ENCODE measurements at regions not wholly inside any gene's neighbourhood (a gene's known extent, or its start where the extent isn't known, plus 50 kb on each side); places are given as distances from the start of the nearest gene placed in this dataset.

DNA sequence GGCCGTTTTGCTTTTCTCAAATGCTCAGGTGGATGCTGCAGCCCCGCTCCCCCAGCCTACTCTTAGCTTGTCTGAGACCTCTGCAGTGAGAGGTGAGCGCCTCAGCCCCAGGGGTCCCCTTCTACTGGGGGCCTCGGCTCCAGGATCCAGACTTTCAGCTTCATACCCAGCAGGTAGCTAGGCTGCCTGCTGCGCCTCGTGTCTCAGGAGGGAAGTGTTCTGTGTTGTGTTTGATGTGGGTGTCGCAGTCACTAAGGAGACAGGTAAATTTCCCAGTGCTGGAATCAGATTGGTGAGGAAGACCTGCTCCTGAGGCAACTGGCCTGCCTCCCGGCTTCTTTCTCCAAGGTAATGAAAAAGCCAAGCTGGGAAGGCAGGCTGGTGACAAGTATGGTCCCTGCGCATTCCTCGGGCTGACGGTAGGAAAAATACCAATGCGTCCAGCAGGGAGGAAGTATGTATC lies 604.0 kb upstream of the SALL1 start:
- Mint-ChIP-seq H3K27ac (no peak overlapping the region), H3K4me1 (no peaks in the 10 kb centered on the region), H3K9me3 (no peaks in the 10 kb centered on the region), H3K4me3 (no peak overlapping the region), H3K36me3 (ENCODE audit: low read depth) (no peaks in the 10 kb centered on the region), H3K27me3 (no peaks in the 10 kb centered on the region)
- DNase-seq (no peak), ATAC-seq (no peak)

DNA sequence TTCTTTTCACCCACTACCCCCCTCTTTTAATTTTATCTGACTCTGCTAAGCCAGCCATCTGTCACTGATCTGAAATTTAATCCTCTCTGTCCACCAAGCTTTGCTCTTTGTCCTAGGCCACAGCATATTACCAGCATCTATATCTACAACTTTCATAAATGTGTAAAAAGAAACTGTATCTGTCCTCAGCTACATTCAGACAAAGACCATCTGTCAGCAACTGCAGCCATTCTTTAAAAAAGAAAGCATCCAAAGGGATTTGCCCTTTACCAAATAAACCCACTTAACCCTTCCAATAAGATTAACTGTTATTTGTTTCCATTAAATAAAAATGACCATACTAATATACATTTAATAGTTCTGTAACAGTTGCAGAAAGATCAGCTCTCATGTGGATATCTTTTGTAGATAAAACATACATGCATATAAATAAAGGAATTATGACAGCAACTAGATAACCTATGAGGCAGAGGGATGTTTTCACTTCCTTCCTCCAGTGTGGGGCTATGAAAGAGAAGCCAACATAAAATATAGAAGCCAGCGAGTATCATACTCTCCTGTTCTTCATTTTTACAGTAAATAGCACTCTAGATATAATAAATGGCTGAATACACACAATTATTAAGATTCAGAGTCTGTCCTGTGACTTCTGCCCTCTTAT lies 602.5 kb upstream of the SALL1 start:
- Mint-ChIP-seq H3K36me3 (ENCODE audit: low read depth) (no peaks in the 10 kb centered on the region), H3K9me3 (peaks cover 4% of the 10 kb centered on the region), H3K27ac (no peak overlapping the region), H3K4me1 (no peaks in the 10 kb centered on the region), H3K4me3 (no peak overlapping the region), H3K27me3 (no peaks in the 10 kb centered on the region)
- DNase-seq (no peak), ATAC-seq (no peak)

DNA sequence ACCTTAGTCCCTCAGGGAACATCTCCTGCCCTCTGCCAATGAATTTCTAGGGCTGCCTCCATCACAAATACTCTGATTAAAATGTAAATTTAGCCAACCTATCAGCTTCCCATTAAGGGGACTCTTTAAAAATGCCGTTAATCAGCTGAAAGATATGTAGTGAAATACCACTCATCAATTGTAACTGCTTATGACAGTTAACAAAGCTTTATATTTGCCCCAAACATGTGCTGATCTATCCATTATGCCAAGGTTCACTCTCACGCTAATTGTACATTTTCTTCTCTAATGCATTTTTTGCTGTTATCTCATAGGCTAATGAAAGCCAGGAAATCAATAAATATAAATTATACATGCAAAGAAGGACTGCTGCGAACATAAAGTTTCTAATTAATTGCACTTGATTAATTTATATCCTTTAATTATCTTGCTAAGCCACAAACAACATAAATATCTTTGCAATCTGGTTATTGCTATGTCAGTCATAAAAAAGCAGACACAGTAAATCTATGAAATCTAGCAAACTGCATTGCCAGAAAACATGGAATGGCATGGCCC lies 601.4 kb upstream of the SALL1 start:
- Mint-ChIP-seq H3K27ac (no peak overlapping the region), H3K9me3 (peaks cover 4% of the 10 kb centered on the region), H3K4me1 (no peaks in the 10 kb centered on the region), H3K4me3 (no peak overlapping the region), H3K36me3 (ENCODE audit: low read depth) (no peaks in the 10 kb centered on the region), H3K27me3 (no peaks in the 10 kb centered on the region)
- DNase-seq, result no peak
- no peak for ATAC-seq

DNA sequence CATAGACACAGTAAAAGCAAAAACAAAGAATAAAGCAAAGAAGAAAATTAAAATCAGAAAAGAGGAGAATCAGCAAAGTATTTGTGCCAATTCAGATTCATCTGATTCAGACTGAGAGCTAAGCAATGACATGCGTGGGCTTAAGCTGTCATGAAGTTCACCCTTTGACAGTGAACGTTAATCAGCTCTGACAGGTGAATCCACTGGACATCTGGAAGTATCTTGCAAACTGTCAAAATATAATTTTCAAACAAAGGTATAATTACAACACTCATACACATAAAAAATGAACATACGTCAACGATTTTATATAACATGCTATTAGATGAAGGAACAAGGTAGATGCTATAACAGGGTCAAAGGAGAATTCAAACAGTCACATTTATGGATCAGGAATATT lies 596.3 kb upstream of the SALL1 start:
- H3K27ac Mint-ChIP-seq, result no peak overlapping the region
- DNase-seq (no peak), ATAC-seq (no peak)
- H3K27me3 Mint-ChIP-seq, result no peaks in the 10 kb centered on the region
- peaks cover 8% of the 10 kb centered on the region for H3K9me3 Mint-ChIP-seq
- no peak overlapping the region for H3K4me3 Mint-ChIP-seq
- H3K36me3 Mint-ChIP-seq (ENCODE audit: low read depth), result no peaks in the 10 kb centered on the region
- no peaks in the 10 kb centered on the region for H3K4me1 Mint-ChIP-seq

DNA sequence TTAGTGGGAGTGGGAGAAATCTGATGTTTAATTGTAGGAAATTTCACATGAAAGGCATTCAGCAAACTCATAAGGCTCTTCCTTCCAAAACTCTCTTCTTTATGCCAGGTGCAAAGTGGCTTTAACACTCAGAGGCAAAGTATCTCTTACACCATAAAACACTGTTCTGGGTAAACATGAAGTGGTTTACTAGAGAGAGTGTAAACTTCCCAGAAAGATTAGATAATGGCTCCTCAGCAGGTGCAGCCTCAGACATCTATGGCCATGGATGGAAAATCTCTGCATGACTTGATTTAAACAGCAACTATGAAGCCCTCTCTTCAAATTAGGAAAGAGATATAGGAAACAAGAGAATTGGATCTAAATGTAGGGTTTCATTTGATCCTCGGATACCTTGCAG lies 583.1 kb upstream of the SALL1 start:
- Mint-ChIP-seq H3K27ac (no peak overlapping the region), H3K9me3 (peaks cover 2% of the 10 kb centered on the region), H3K36me3 (ENCODE audit: low read depth) (no peaks in the 10 kb centered on the region), H3K4me3 (no peak overlapping the region), H3K27me3 (no peaks in the 10 kb centered on the region), H3K4me1 (no peaks in the 10 kb centered on the region)
- DNase-seq (no peak), ATAC-seq (no peak)

DNA sequence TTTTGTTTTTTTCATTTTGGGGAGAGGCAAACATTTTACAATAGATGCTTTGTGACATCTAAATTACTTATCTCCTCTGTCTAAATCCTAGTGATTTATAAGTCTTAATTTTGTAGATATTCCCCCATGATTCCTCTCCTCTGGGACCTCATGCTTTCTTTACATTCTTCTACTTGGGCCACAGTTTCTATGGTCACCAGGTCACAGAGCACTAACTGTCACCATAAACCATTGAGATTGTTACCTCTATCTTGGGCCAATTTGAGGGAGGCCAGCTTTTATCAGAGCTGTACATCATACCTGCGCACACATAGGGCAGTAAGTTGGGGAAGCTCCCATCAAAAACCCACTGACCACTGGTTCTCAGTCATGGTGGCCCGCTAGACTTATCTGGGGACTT lies 582.1 kb upstream of the SALL1 start:
- H3K27ac Mint-ChIP-seq, result no peak overlapping the region
- H3K4me1 Mint-ChIP-seq, result no peaks in the 10 kb centered on the region
- no peak overlapping the region for H3K4me3 Mint-ChIP-seq
- no peaks in the 10 kb centered on the region for H3K36me3 Mint-ChIP-seq (ENCODE audit: low read depth)
- DNase-seq (no peak), ATAC-seq (no peak)
- H3K27me3 Mint-ChIP-seq, result no peaks in the 10 kb centered on the region
- H3K9me3 Mint-ChIP-seq, result peaks cover 2% of the 10 kb centered on the region

DNA sequence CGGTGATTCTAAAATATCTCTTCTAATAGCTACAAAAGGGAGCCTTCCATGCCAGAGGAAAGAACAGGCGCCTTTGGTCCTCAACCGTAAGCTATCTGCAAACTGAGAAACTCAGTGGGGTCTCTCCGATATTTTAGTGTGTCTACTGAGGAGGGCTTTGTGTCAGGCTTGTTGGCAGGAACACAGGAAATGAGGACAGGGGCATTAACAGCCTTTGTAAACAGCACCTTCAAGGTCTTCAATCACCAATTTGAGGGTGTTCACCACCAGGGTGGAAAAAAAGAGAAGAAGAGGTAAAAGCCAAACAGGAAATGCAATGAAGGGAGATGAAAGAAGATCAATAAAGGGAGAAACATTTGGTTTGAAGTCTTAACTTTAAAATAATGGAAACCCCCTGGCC lies 580.1 kb upstream of the SALL1 start:
- H3K9me3 Mint-ChIP-seq, result peaks cover 9% of the 10 kb centered on the region
- H3K27me3 Mint-ChIP-seq, result no peaks in the 10 kb centered on the region
- DNase-seq (no peak), ATAC-seq (no peak)
- no peaks in the 10 kb centered on the region for H3K4me1 Mint-ChIP-seq
- H3K27ac Mint-ChIP-seq, result no peak overlapping the region
- no peaks in the 10 kb centered on the region for H3K36me3 Mint-ChIP-seq (ENCODE audit: low read depth)
- no peak overlapping the region for H3K4me3 Mint-ChIP-seq

DNA sequence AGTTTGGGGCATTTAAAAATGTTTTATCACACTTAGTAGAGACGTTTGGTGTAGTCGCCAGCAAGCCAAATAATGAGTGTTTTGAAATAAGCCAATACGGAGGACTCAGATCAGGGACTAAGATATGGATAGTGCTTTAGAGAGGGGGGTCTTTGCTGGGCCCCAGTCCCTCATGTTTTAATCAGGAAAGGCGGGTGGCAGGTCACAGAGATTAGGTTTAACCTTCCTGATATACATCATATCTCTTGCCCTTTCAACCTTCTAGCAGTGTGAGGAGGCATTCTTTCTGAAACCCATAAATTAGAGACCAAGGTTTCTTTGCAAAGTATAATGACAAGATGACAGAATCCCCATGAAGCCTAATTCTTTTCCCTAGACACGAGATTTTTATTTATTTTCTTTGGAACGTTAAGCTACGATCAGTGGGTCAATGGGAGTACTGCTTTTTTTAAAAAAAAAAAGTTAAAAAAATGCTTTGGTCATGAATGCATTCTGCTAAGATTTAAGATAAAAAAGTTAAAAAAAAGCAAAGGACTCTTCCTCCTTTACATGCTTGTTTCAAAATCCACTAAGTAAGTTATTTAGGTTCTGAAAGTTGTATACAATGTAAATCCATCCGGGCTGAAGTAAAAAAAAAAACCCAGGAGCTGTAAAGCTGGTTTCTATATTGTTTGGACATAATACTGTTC lies 572.1 kb upstream of the SALL1 start:
- ATAC-seq (no peak), DNase-seq (no peak)
- Mint-ChIP-seq H3K36me3 (ENCODE audit: low read depth) (no peaks in the 10 kb centered on the region), H3K27ac (no peak overlapping the region), H3K4me3 (no peak overlapping the region), H3K27me3 (no peaks in the 10 kb centered on the region), H3K9me3 (peaks cover 10% of the 10 kb centered on the region), H3K4me1 (no peaks in the 10 kb centered on the region)

DNA sequence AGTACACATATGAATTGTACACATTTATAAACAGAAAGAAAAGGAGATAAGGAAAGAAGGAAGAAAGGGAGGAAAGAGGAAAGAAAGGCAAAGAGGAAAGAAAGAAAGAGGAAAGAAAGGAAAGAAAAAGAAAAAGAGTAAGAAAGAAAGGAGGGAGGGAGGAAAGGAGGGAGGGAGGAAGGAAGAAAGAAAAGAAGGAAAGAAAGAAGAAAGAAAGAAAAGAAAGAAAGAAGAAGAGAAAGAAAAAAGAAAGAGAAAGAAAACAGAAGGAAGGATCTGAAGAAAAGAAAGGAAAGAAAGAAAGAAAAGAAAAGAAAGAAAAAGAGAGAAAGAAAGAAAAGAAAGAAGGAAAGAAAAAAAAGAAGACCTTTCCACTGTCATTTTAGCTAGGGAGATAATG lies 571.4 kb upstream of the SALL1 start:
- peaks cover 10% of the 10 kb centered on the region for H3K9me3 Mint-ChIP-seq
- H3K36me3 Mint-ChIP-seq (ENCODE audit: low read depth), result no peaks in the 10 kb centered on the region
- no peaks in the 10 kb centered on the region for H3K4me1 Mint-ChIP-seq
- DNase-seq, result no peak
- no peak for ATAC-seq
- H3K27me3 Mint-ChIP-seq, result no peaks in the 10 kb centered on the region
- H3K27ac Mint-ChIP-seq, result no peak overlapping the region
- no peak overlapping the region for H3K4me3 Mint-ChIP-seq

DNA sequence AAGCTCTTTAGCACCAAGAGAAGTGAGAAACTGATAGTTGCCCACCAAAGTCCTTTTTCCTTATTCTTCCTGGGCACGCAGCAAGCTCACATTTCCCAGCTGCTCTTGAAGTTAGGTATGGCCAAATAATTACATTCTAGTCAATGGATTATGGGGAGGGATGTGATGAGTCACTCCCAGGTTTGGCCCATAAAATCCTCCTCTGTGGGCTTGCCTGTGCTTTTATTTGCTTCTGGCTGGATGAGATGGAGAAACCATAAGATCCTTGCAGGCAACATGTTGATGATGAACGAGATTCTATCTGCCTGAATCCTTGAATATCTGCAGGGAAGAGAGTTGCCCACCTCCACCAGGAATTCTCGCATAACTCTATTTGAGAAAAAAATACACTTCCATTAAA lies 568.3 kb upstream of the SALL1 start:
- DNase-seq, result no peak
- Mint-ChIP-seq H3K27ac (no peak overlapping the region), H3K4me1 (no peaks in the 10 kb centered on the region), H3K27me3 (no peaks in the 10 kb centered on the region), H3K9me3 (no peaks in the 10 kb centered on the region), H3K4me3 (no peak overlapping the region), H3K36me3 (ENCODE audit: low read depth) (no peaks in the 10 kb centered on the region)
- ATAC-seq, result no peak

DNA sequence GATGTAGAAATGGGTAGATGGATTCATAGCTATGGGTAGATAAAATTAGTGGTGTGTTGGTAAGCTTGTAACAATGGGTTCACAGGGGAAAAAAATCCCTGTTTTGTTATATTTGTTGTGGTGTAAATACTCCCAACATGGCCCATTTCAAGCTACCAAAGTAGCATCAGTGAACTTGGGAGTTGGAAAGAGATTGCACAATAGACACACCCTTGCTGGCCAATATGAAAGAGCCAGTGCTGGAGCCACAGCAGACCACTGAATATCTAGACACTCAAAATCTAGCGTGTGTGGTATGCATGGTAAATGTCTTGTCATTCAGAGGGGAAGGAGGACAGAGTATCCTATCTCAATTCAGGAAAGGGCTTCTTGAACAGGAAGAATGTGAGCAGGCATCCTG lies 565.1 kb upstream of the SALL1 start:
- Mint-ChIP-seq H3K4me3 (no peak overlapping the region), H3K27me3 (no peaks in the 10 kb centered on the region), H3K36me3 (ENCODE audit: low read depth) (no peaks in the 10 kb centered on the region), H3K27ac (no peak overlapping the region), H3K9me3 (peaks cover 11% of the 10 kb centered on the region), H3K4me1 (no peaks in the 10 kb centered on the region)
- DNase-seq (no peak), ATAC-seq (no peak)

DNA sequence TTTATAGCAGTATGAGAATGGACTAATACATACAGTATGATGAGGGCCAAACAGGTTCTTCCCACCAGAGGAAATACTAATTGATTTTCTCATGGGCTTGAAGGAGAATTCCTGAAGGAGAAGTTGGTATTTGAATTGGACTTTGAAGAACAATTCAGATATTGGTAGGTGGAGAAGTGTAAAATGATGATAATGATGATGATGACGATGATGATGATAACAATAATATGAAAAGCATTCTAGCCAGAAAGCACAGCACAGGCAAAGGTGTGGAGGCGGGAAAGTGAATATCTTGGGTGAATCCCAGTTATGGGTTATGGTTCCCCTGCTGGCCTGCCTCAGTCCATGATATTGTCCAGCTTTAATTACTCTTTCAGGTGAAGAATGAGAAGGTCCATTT lies 562.4 kb upstream of the SALL1 start:
- ATAC-seq, result no peak
- Mint-ChIP-seq H3K27me3 (no peaks in the 10 kb centered on the region), H3K4me3 (no peak overlapping the region), H3K27ac (no peak overlapping the region), H3K36me3 (ENCODE audit: low read depth) (no peaks in the 10 kb centered on the region), H3K4me1 (no peaks in the 10 kb centered on the region), H3K9me3 (peaks cover 14% of the 10 kb centered on the region)
- DNase-seq, result no peak

DNA sequence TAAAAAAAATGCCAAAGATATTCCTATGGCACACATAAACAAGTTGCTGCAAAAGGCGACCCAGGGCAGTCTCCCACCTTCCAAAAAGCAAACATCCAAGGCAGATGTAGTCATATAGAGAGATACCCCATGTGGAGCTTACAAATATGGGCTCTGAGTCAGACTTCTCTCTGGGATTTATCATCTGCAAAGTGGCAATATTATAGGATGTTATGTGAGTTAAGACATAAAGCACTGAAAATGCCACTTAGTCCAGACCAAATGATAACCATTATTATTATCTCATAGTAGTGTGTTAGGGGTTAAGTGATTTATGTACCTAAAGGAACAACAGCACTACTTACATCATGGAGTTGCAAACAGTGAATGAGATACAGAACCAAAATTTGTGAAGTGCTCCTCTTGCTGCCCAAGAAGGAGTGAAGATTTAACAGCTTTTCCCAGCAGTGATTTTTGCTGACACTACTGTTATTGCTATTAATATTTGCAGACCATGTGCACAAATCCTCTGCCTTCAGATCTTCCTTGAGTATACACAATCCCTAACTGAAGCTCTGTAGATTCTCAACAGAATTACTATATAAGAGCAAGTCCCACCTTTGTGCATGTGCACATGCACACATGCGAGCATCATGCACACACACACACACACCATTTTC lies 560.0 kb upstream of the SALL1 start:
- ATAC-seq, result no peak
- H3K27ac Mint-ChIP-seq, result no peak overlapping the region
- H3K4me1 Mint-ChIP-seq, result no peaks in the 10 kb centered on the region
- no peak for DNase-seq
- no peak overlapping the region for H3K4me3 Mint-ChIP-seq
- peaks cover 29% of the 10 kb centered on the region for H3K9me3 Mint-ChIP-seq
- no peaks in the 10 kb centered on the region for H3K27me3 Mint-ChIP-seq
- no peaks in the 10 kb centered on the region for H3K36me3 Mint-ChIP-seq (ENCODE audit: low read depth)

DNA sequence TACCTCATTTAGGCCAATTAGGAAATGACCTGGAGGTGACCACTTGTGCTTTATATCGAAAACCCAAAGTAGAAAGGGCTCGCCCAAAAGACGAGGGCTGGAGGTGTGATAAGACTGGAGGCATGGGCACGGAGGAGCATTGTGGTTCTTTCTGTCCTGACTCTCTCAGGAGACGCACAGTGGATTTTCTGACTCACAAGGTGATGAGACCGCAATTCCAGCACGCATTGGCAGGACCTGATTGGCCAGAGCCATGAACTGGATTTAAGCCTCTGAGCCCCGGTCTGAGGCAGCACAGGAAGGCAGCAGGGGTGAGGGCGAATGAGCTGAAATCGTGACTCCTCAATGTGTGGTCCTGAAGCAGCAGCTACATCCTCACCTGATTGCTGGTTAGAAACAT lies 559.1 kb upstream of the SALL1 start:
- ATAC-seq, result no peak
- DNase-seq, result no peak
- Mint-ChIP-seq H3K36me3 (ENCODE audit: low read depth) (no peaks in the 10 kb centered on the region), H3K4me3 (no peak overlapping the region), H3K27ac (no peak overlapping the region), H3K9me3 (peaks cover 29% of the 10 kb centered on the region), H3K4me1 (no peaks in the 10 kb centered on the region), H3K27me3 (no peaks in the 10 kb centered on the region)

DNA sequence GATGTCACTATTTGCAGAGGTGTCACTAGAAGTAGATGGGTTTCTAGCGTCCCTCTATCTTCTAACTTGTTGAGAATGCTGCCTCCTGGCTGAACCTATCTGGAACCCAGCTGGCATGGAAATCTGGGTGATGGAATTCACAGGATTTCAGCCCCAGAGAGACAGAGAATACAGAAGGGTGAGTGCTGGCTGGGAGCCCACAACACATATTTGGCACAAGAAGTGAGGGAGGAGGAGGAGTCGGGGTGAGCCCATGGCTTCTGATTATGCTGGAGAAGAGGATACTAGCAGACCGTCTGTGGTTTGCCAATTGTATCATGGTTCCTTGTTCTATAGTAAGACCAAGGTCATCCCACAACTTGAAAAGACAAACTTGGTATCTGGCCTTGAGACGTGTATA lies 557.8 kb upstream of the SALL1 start:
- no peaks in the 10 kb centered on the region for H3K27me3 Mint-ChIP-seq
- no peak overlapping the region for H3K4me3 Mint-ChIP-seq
- no peaks in the 10 kb centered on the region for H3K36me3 Mint-ChIP-seq (ENCODE audit: low read depth)
- H3K27ac Mint-ChIP-seq, result no peak overlapping the region
- no peaks in the 10 kb centered on the region for H3K4me1 Mint-ChIP-seq
- no peak for DNase-seq
- no peak for ATAC-seq
- H3K9me3 Mint-ChIP-seq, result peaks cover 36% of the 10 kb centered on the region
